NCI-H2107 (cell line): ENCODE measurements at regions not wholly inside any gene's neighbourhood (a gene's known extent, or its start where the extent isn't known, plus 50 kb on each side); places are given as distances from the start of the nearest gene placed in this dataset.
"Not testable (repeated sequence)": the region's sequence is repeated elsewhere in the genome, so short reads cannot be mapped to it uniquely, and the experiment has no call there.

Experiments
- DNase-seq: peaks from one replicate; lab custom pipeline; 2025; lab: John Stamatoyannopoulos, UW

- DNase-seq = not testable (repeated sequence)
Observed at GRCh38 chr6:4725136-4725760, 51.0 kb upstream of the CDYL start.

GRCh38 chr6:4724727-4725126 is 51.5 kb upstream of the CDYL start:
- DNase-seq = not testable (repeated sequence)

GRCh38 chr6:4723383-4723782 is 52.8 kb upstream of the CDYL start:
- no peak for DNase-seq

GRCh38 chr6:4721368-4721767 is 54.8 kb upstream of the CDYL start:
- DNase-seq = not testable (repeated sequence)

- no peak for DNase-seq
Observed at GRCh38 chr6:4719491-4719890, 56.7 kb upstream of the CDYL start.

GRCh38 chr6:4717856-4718255 is 58.3 kb upstream of the CDYL start:
- DNase-seq = no peak

GRCh38 chr6:4717124-4717523 is 59.1 kb upstream of the CDYL start:
- no peak for DNase-seq

GRCh38 chr6:4714961-4715501 is 61.2 kb upstream of the CDYL start:
- no peak for DNase-seq

GRCh38 chr6:4712291-4712690 is 63.9 kb upstream of the CDYL start:
- no peak for DNase-seq

GRCh38 chr6:4707011-4707410 is 69.2 kb upstream of the CDYL start:
- DNase-seq = no peak

- no peak for DNase-seq
Observed at GRCh38 chr6:4705809-4706208, 70.4 kb upstream of the CDYL start.

GRCh38 chr6:4703382-4703781 is 72.8 kb upstream of the CDYL start:
- DNase-seq = no peak

GRCh38 chr6:4698901-4699659 is 77.1 kb upstream of the CDYL start:
- DNase-seq = peak; percentile 15

- no peak for DNase-seq
Observed at GRCh38 chr6:4693173-4693970, 82.8 kb upstream of the CDYL start.

- DNase-seq = no peak
Observed at GRCh38 chr6:4692664-4693063, 83.5 kb upstream of the CDYL start.

- no peak for DNase-seq
Observed at GRCh38 chr6:4687989-4688947, 87.9 kb upstream of the CDYL start.

GRCh38 chr6:4687656-4687988 is 88.6 kb upstream of the CDYL start:
- DNase-seq = no peak

- DNase-seq = no peak
Observed at GRCh38 chr6:4682431-4683097, 93.6 kb upstream of the CDYL start.

GRCh38 chr6:4678506-4679300 is 97.5 kb upstream of the CDYL start:
- no peak for DNase-seq

- DNase-seq = no peak
Observed at GRCh38 chr6:4677751-4678065, 98.5 kb upstream of the CDYL start.
